NCI-H446 treated with DMSO at 0.1 percent for 48 hours (cell line): ENCODE measurements at regions not wholly inside any gene's neighbourhood (a gene's known extent, or its start where the extent isn't known, plus 50 kb on each side); places are given as distances from the start of the nearest gene placed in this dataset.

Source experiments
- DNase-seq: peaks from one replicate; lab custom pipeline; 2025; lab: John Stamatoyannopoulos, UW

DNA sequence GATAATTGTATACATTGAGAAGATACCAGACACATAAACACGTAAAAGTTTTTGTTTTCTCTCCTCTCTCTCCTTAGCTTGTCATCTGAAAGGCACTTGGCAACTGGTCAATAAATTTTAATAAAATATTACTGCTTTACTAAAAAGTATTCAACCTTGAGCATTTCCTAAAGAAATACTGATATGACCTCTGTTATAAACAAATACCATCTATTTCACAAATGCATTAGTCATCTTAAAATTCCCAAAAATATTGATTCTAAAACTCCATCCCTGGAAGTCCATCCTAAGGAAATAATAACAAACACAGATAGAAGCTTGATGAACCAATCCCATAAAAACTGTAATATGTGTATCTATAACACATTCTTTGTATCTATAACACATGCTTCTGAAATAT, 483.2 kb downstream of the TLR4 start:
- DNase-seq = no peak

DNA sequence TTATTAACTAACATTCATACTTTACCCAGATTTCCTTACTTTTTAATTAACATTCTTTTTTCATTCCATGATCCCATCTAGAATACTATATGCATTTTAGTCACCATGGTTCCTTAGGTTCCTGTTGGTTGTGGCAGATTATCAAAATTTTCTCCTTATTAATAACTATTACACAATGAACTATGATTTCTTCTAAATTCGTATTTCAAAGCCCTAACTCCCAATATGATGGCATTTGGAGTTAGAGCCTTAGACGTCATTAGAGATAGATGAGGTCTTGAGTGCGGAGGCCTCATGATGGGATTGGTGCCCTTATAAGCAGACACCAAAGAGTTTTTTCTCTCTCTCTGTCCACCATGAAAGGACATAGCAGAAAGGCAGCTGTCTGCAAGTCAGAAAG, 485.4 kb downstream of the TLR4 start:
- no peak for DNase-seq

GRCh38 chr9:118192807-118193206, 488.6 kb downstream of the TLR4 start:
- DNase-seq = no peak

GRCh38 chr9:118209343-118209742, 505.1 kb downstream of the TLR4 start:
- DNase-seq = no peak

GRCh38 chr9:118215549-118215948, 511.3 kb downstream of the TLR4 start:
- no peak for DNase-seq

DNA sequence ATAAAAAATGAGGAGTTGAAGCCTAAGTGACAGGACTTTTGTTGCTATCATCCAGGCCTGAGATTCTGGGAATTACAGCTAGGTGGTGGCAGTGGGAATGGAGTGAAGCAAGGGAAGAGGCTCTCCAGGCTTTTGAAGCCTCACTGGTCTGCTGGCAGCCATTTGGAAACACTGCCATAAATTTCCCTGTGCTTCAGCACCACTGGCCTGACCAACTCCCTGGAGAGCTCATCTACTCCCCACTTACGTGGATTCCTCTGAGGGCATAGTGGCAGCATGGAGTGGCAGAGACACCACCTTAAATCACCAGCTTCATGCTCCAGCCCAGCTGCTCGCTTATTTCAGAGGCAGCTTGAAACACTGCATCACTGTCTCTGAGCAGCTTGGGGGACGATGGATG, 518.2 kb downstream of the TLR4 start:
- DNase-seq = peak; percentile 17

DNA sequence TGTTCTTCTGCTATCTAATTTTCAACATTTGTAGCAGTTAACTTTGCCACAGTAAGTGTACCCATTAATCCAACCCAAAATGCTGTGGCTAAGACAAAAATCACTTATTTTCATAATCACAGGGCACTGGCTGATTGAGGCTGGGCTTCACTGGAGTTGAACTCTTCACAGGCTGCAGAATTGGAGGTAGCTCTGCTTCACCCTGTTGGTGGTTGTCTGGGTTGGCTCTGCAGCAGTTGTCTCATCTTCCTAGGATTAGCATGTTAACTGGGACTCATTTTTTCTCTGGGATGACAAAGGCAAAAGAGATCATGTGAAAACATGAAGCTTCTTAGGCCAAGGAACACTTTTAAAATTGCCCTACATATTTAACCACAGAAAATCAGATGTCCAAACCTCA, 518.9 kb downstream of the TLR4 start:
- no peak for DNase-seq

GRCh38 chr9:118230329-118230728, 526.1 kb downstream of the TLR4 start:
- no peak for DNase-seq

DNA sequence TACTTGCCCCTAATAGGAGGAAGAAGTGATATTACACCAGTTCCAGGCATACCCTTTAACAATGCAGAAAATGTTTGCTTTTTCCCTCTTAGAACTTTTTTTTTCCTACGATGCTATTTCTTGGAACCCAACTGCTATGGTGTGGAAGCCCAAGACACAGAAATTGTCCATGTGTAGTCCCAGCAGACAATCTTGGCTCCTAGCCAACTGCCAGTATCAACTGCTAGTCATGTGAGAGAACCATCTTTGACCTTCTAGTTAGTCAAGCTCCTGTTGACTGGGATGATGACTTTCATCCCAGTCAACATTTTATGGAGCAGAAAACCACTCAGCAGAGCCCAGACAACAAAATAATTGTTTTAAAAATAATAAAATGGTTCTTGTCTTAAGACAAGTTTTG, 532.4 kb downstream of the TLR4 start:
- DNase-seq = no peak

- DNase-seq = no peak
Observed at GRCh38 chr9:118238139-118238538, 533.9 kb downstream of the TLR4 start.

DNA sequence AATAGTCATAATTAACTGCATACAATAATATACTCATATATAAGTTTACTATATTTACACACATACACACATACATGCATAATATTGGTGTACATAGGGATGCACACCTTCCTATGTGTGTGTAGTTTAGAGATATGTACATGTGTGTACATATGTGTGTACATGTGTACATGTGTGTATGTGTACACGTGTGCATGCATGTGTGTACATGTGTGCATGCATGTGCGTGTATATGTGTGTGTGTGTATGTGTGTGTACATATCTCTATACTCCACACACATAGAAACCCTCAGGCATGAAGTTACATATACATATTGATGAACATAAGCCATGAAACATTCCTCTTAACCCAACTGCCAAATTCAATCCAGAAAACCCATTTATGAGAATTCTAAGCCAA, 547.8 kb downstream of the TLR4 start:
- DNase-seq = no peak

DNA sequence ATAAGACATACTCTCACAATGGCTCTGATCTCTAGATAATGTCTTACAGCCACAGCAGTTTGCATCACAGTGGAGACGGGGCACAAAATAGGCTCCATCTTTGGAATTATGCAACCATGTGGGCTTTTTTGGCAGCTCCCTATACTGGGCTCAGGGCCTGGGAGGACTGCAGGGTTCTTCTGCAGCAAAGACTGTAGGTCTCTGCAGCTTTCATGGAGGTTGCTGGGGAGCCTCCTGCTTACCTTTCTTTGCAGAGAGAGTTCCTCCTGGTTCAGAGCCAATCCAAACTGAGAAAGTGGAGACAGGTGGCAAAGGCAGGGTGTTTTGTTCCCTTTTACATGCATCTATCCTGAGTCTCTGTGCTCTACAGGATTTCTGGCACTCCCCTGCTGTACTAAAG, 558.0 kb downstream of the TLR4 start:
- no peak for DNase-seq

DNA sequence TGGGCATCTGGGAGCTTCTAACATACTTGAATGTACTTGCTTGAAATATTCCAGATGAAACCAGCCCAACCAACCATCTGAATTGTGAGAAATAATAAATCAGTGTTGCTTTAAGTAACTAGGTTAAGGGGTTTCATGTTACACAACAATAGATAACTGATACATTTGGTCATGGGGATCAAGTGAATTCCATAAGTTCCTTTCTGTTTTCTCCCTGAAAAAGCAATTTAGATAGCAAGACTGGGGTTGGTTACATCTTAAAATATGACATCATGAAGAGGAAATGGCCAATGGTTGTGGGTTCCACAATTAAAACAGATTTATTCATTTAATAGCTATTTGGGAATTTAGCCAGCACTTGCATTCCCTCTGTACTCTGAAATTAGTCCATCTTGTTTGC, 559.7 kb downstream of the TLR4 start:
- no peak for DNase-seq

- no peak for DNase-seq
Observed at GRCh38 chr9:118268046-118268445, 563.8 kb downstream of the TLR4 start.

- DNase-seq = no peak
Observed at GRCh38 chr9:118269623-118270022, 565.4 kb downstream of the TLR4 start.

GRCh38 chr9:118271331-118271730, 567.1 kb downstream of the TLR4 start:
- no peak for DNase-seq

DNA sequence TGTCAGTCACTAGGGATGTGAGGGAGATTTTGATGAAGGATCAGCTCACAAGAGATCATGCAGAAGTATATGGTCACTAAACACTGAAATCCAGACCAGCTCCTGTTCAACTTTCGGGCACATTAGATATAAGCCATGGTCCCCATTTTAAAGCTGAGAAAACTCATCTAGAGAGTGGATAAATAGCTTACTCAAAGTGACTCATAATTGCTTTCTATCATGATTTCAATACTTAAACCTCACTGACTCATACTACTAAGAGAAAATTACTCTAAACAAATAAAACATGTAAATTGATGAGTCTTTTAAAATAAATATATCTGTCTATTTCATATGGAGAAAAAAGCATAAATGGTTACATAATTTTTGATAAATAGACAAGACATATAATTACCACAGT, 567.7 kb downstream of the TLR4 start:
- DNase-seq = no peak

- no peak for DNase-seq
Observed at GRCh38 chr9:118273048-118273447, 568.8 kb downstream of the TLR4 start.

DNA sequence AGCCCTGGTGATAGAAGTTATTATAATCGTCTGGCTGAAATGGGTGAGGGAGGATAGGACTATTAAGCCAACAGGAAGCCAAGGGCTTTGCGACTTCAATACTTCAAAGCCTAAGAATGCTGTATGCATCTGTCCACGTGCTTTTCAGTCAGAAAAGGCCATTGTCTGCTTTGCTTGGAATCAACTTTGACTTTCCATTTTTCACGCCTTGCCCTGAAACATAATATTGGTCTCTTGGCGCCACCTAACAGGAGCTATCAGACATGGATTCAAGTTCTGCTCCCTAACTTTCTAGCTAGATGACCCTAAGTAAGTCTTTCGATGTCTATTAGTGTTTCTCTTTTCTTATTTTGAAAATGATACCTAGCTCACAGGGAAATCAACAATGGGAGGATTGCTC, 572.6 kb downstream of the TLR4 start:
- DNase-seq = no peak

DNA sequence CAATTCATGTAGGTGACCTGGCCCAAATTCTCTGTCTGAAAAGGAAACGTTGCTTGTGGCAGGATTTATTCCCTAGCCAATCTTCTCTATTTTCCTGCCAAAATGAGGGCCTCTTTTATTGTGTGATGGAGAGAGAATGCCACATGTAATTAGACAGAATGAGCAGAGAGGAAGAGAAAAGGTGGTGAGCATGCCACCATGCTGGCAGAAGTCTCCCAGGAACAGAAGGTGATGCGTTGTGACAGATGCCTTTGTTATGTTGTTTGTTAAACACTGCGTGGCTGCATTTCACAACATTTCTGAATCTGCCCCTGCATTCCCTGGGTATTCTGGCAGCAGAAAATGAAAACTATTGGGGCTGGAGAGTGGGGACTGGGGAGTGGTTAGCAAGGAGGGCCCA, 577.6 kb downstream of the TLR4 start:
- DNase-seq = peak; percentile 3

DNA sequence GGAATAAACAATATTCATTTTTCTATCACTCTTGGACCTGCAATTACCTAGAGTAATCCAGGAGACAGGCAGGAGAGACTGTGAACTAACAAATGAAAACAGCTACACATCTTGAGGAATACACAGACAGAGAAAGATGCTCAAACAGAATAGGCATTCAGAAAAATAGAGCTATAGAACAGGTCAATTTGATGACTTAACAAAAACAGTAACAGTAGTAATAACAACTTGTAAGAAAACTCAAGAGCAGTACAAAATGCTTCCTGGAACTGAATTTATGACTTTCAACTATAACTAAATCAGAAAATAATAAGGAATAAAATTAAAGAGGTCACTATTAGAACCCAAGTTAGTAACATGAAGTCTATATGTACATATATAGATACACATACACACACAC, 579.3 kb downstream of the TLR4 start:
- DNase-seq = no peak

DNA sequence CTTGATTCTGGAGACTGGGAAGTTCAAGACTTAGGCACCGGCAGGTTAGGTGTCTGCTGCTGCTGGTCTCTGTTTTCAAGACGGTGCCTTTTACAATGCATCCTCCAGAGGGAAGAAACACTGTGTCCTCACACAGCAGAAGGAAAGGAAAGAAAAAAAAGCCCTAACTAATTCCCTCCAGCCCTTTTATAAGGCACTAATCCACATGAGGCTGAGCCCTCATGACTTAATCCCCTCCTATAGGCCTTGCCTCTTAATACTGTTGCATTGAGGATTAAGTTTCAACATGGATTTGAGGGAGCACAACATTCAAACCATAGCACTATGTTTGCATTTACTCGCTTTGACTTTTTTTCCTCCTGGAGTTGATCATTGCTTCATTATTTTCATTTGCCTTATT, 585.9 kb downstream of the TLR4 start:
- DNase-seq = no peak

GRCh38 chr9:118295413-118295812, 591.2 kb downstream of the TLR4 start:
- DNase-seq = no peak

DNA sequence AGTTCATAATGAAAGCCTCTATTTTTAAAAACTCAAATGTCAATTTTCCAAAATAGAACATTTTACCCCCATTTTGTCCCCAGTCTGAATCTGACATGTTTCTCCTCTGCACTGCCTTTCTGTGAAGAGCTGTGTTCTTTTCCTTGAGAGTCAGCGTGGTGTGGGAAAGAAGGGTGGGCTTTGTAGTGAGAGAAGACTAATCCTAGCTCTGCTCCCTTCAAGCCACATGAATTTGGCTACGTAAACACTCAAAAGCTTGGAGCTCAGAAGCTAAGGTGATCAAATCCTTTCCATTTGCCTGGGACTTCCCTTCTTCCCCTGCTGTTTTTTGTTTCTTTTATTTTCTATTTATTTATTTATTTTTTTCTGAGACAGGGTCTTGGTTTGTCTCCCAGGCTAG, 598.5 kb downstream of the TLR4 start:
- no peak for DNase-seq

DNA sequence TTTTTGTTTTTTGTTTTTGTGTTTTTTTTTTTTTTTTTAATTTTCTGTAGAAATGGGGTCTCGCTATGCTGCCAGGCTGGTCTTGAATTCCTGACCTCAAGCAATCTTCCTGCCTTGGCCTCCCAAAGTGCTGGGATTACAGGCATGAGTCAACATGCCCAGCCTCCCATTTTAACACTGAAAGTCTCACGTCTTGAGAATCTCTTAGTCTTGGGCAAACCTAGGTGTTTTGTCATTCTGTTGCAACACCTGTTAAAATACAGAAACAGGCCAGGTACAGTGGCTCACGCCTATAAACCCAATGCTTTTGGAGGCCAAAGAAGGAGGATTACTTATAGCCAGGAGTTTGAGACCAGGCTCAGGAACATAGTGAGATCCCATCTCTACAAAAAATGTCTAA, 599.0 kb downstream of the TLR4 start:
- DNase-seq = no peak
